ENCODE measurements at regions not wholly inside any gene's neighbourhood (a gene's known extent, or its start where the extent isn't known, plus 50 kb on each side); places are given as distances from the start of the nearest gene placed in this dataset.

DNA sequence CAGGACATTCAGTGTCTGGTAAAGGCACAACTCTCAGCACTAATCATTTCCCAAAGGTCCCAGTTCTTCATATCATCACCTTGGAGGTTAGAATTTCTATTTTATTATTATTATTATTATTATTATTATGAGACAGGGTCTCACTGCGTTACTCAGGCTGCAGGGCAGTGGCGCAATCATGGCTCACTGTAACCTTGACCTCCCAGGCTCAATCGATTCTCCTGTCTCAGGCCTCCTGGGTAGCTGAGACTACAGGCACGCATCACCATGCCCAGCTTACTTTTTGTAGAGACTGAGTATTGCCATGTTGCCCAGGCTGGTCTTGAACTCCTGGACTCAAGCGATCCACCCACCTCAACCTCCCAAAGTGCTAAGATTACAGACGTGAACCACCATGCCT, 91.8 kb upstream of the DOCK1 start:
- Histone ChIP-seq H3K27ac (no peak overlapping the region), H3K9me3 (peaks cover 11% of the 10 kb centered on the region), H3K9ac (no peak overlapping the region), H4K20me1 (no peaks in the 10 kb centered on the region), H3K27me3 (no peaks in the 10 kb centered on the region), H3K4me1 (no peaks in the 10 kb centered on the region), H3K36me3 (no peaks in the 10 kb centered on the region), H3K4me3 (no peak overlapping the region), H3K4me2 (no peak overlapping the region)
- no peak for TF ChIP-seq Cebpa-rat (IDR thresholded peaks at IDR 0.05)

DNA sequence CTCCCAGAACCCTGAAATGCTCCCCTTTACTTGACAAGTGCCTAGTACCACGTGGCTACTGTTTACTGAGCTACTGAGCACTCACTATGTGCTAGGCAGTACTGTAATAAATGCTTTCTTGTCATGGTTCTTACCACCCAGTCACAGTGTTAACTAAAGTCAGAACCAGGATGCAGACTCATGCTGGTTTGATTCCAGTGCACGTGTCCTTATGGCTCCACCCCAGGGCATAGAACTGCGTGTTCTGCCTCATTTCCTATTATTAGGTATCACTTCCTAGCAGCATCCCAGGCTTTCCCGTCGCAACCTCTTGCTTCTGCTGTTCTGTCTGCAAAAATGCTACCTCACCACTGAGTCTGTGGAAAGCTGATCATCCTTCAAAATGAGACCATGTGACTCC, 71.7 kb upstream of the DOCK1 start:
- H3K4me2 ChIP-seq = no peak overlapping the region
- H3K27me3 ChIP-seq = no peaks in the 10 kb centered on the region
- H3K9me3 ChIP-seq = no peaks in the 10 kb centered on the region
- H3K4me1 ChIP-seq = no peaks in the 10 kb centered on the region
- no peak overlapping the region for H3K4me3 ChIP-seq
- H4K20me1 ChIP-seq = no peaks in the 10 kb centered on the region
- no peak overlapping the region for H3K9ac ChIP-seq
- TF ChIP-seq Cebpa-rat (IDR thresholded peaks at IDR 0.05) = no peak
- H3K36me3 ChIP-seq = no peaks in the 10 kb centered on the region
- H3K27ac ChIP-seq = no peak overlapping the region

DNA sequence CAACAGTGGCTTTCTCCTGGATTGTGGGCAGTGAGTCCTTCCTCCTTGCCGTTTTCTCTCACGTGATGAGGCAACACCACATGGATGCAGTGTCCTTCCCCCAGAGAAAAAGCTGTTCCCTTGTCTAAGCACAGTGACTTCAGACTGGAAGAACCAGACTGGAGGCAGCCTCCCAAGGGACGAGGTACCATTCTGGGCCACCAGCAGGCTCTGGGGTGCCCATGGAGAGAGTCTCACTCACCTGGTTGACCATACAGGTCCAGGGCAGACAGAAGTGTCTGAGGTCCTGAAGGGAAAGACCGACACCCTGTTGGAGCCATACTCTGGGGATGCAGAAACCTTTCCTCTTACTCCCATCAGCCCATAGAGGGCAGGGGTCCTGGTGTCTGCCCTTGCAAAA, 69.2 kb upstream of the DOCK1 start:
- H3K27ac ChIP-seq = no peak overlapping the region
- H3K27me3 ChIP-seq = no peaks in the 10 kb centered on the region
- TF ChIP-seq Cebpa-rat (IDR thresholded peaks at IDR 0.05) = no peak

DNA sequence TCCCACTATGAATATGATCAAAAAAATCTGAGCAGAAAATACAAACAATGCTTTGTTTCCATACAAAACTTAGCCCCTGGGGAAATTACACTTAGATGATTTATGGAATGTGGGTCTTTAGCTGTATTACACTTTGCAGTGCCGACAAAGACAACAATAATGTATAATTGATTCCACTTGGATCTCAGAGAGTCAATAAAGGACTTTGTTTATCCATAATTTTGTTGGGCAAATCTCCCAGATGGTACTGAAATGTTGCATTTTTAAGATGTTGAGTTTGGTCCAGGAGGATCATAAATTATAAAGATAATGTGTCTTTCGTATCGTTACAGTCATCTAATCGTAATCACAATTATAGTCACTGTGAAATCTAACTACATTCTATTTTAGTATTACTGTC, 66.9 kb upstream of the DOCK1 start:
- Histone ChIP-seq H3K4me3 (no peak overlapping the region), H3K27me3 (no peaks in the 10 kb centered on the region), H3K27ac (no peak overlapping the region), H4K20me1 (no peaks in the 10 kb centered on the region), H3K9me3 (no peaks in the 10 kb centered on the region), H3K4me1 (no peaks in the 10 kb centered on the region), H3K4me2 (no peak overlapping the region), H3K36me3 (no peaks in the 10 kb centered on the region), H3K9ac (no peak overlapping the region)
- TF ChIP-seq Cebpa-rat (IDR thresholded peaks at IDR 0.05) = no peak

More for the DNA sequence above, 69.2 kb upstream of the DOCK1 start:
- H3K9me3 ChIP-seq = no peaks in the 10 kb centered on the region
- no peak overlapping the region for H3K4me3 ChIP-seq
- H3K36me3 ChIP-seq = no peaks in the 10 kb centered on the region
- H3K4me2 ChIP-seq = no peak overlapping the region
- no peaks in the 10 kb centered on the region for H3K4me1 ChIP-seq
- no peak overlapping the region for H3K9ac ChIP-seq
- H4K20me1 ChIP-seq = no peaks in the 10 kb centered on the region

DNA sequence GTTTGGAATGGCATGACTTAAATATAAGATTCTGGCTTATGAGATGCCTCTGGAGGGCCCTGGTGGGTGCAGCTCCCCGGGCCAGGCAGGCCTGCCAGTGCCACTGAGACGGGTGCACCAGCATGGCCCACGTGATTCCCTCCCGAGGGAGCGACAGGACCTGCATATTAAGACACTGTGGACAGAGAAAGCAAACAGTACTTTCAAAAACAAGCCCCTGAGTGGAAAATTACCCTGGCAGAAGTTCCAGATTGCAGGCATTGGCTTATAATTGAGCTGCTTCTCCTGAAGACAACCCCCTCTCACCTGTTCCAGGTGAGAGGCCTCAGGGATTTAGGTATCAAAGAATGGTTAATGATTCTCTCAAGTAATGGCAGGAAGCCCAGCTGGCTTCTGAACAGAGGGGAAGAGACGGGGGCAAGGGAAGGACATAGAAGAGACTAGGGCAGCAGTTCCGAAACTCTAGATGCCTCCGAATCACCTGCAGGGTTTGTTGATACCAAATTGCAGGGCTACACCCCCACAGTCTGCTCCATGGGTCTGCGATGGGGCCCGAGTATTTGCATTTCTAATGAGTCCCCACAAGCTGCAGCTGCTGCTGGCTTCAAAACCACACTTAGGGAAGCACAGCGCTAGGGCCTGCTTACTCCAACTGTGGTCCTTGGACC, 66.0 kb upstream of the DOCK1 start:
- Histone ChIP-seq H4K20me1 (no peaks in the 10 kb centered on the region), H3K4me1 (no peaks in the 10 kb centered on the region), H3K27me3 (no peaks in the 10 kb centered on the region), H3K36me3 (no peaks in the 10 kb centered on the region), H3K9ac (no peak overlapping the region), H3K9me3 (no peaks in the 10 kb centered on the region), H3K4me2 (no peak overlapping the region), H3K27ac (no peak overlapping the region), H3K4me3 (no peak overlapping the region)
- no peak for TF ChIP-seq Cebpa-rat (IDR thresholded peaks at IDR 0.05)

DNA sequence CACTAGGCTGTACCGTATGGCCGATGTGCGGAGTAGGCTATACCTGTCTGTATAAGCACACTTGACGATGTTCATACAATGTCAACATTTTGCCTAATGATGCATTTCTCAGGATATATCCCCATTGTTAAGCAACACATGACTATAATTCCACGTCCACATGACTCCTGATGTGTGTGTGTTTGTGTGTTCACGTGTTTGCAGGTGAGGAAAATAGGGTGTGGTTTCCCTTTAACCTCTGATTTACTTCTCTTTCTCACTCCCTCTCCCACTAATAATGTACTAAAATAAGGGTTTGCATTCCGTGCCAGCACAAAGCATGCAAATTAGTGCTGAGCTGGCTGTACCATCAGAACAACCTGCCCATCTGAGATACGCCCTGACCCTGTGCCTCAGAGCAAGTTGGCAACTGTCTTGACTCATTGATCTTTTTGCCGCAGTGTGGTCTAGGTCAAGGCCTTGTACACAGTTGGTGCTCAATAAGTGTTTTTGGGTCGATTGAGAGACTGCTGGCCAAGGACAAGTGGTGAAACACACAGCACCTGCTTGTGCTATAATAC, 64.6 kb upstream of the DOCK1 start:
- Histone ChIP-seq H3K4me3 (no peak overlapping the region), H3K27me3 (no peaks in the 10 kb centered on the region), H3K36me3 (no peaks in the 10 kb centered on the region), H3K4me1 (no peaks in the 10 kb centered on the region), H3K27ac (no peak overlapping the region), H4K20me1 (no peaks in the 10 kb centered on the region), H3K4me2 (no peak overlapping the region), H3K9me3 (no peaks in the 10 kb centered on the region), H3K9ac (no peak overlapping the region)
- no peak for TF ChIP-seq Cebpa-rat (IDR thresholded peaks at IDR 0.05)

DNA sequence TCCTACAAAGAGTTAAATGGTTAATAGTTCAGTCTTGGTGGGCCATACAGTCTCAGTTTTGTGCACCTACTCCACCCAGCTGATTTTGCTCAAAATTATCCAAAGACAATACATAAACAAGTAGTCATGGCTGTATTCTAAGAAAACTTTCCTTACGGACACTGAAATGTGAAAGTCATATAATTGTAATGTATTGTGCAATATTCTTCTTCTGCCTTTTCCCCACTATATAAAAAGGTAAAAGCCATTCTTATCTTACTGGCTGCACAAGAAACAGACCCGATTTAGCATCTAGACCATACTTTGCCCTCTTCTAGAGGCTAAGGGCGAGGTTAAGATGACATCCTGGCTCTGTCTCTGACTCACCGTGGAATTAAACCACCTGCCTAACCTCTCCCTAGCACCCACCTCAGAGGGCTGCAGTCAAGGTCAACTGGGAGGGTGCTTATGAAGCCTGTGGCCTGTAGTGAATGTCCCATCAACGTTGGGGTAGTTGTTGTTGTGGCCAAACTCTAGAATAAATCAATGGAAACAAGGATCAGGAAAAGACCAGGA, 63.8 kb upstream of the DOCK1 start:
- H3K9ac ChIP-seq = no peak overlapping the region
- H4K20me1 ChIP-seq = no peaks in the 10 kb centered on the region
- no peak overlapping the region for H3K27ac ChIP-seq
- no peak overlapping the region for H3K4me3 ChIP-seq
- H3K27me3 ChIP-seq = no peaks in the 10 kb centered on the region
- no peaks in the 10 kb centered on the region for H3K36me3 ChIP-seq
- no peaks in the 10 kb centered on the region for H3K4me1 ChIP-seq
- no peak; the same call in 1 of the 2 replicates for TF ChIP-seq Cebpa-rat (IDR thresholded peaks at IDR 0.05)
- H3K9me3 ChIP-seq = no peaks in the 10 kb centered on the region
- no peak overlapping the region for H3K4me2 ChIP-seq

DNA sequence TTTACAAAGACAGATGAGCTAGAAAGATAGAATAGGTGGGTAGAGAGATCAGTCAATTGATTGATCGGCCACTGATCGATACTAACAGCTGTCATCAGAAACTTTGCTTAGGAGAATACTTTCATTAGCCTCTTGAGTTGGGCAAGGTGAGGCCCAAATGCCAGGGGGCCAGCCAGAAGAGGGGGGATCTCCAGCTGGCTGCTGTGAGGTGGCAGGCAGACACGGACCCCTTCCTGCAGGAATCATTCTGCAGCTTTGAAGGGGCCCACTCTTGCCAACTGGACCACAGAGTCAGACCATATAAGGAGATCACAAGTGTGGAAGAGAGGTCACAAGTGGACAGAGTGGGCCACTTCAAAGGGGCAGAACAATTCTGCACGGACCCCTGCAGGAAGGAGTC, 62.9 kb upstream of the DOCK1 start:
- H3K4me3 ChIP-seq = no peak overlapping the region
- H3K9me3 ChIP-seq = no peaks in the 10 kb centered on the region
- no peaks in the 10 kb centered on the region for H3K4me1 ChIP-seq
- H3K4me2 ChIP-seq = no peak overlapping the region
- no peak overlapping the region for H3K9ac ChIP-seq
- H3K27me3 ChIP-seq = no peaks in the 10 kb centered on the region
- no peaks in the 10 kb centered on the region for H4K20me1 ChIP-seq
- H3K36me3 ChIP-seq = no peaks in the 10 kb centered on the region
- no peak for TF ChIP-seq Cebpa-rat (IDR thresholded peaks at IDR 0.05)
- H3K27ac ChIP-seq = no peak overlapping the region

DNA sequence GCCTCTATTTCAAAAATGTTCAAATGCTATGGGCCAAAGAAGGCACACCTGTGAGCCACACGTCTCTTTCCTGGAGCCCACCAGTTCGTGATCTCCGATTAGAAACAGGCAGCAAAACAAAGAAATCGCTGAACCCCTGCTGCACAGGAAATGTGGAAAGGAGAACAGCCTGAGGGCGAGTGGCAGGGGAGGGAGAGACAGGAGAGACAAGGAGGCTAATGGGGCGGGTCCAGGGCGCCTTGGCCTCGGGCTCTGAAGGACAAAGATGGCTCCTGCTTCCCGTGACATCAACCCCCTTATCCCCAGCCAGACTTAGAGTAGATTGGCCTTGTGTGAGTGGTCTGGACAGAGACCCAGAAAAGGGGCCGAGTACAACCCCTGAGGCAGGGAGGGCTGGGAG, 62.4 kb upstream of the DOCK1 start:
- H3K36me3 ChIP-seq = no peaks in the 10 kb centered on the region
- no peak for TF ChIP-seq Cebpa-rat (IDR thresholded peaks at IDR 0.05)
- H4K20me1 ChIP-seq = no peaks in the 10 kb centered on the region
- no peak overlapping the region for H3K4me3 ChIP-seq
- no peaks in the 10 kb centered on the region for H3K4me1 ChIP-seq
- H3K27me3 ChIP-seq = no peaks in the 10 kb centered on the region
- no peak overlapping the region for H3K27ac ChIP-seq
- H3K9me3 ChIP-seq = no peaks in the 10 kb centered on the region
- H3K4me2 ChIP-seq = no peak overlapping the region
- H3K9ac ChIP-seq = no peak overlapping the region

DNA sequence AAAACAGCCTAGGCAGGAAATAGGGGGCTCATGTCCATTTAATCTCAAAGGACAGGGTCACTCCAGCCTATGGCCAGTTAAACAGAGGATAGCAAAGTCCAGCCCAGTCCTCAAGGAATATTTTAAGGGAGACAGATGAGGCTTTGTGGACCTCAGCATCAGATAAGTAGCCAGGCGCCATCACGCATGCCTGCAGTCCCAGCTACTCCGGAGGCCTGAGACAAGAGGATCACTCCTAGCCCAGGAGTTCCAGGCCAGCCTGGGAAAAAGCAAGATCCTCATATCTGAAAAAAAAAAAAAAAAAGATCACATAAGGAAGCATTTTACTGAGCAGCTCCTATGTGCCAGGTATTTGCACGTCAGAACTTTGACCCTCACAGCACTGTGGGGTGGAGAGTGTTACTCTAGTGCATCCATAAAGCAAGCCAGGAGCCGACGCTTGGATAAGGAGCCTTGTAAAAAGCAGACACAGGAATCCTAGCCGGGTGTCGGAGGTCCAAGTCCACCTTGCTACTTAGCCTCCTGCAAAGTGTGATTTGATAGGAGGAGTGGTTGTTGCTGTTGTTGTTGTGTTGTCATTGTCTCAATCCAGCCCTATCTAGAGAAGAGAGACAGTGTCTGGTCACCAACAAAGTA, 61.8 kb upstream of the DOCK1 start:
- no peak overlapping the region for H3K27ac ChIP-seq
- H3K4me3 ChIP-seq = no peak overlapping the region
- no peaks in the 10 kb centered on the region for H3K27me3 ChIP-seq
- H4K20me1 ChIP-seq = no peaks in the 10 kb centered on the region
- no peak overlapping the region for H3K9ac ChIP-seq
- TF ChIP-seq Cebpa-rat (IDR thresholded peaks at IDR 0.05) = no peak
- H3K9me3 ChIP-seq = no peaks in the 10 kb centered on the region
- no peaks in the 10 kb centered on the region for H3K4me1 ChIP-seq
- H3K4me2 ChIP-seq = no peak overlapping the region
- no peaks in the 10 kb centered on the region for H3K36me3 ChIP-seq

Measured in BLaER1 (cell line).